GM12878 (cell line): ENCODE measurements at regions not wholly inside any gene's neighbourhood (a gene's known extent, or its start where the extent isn't known, plus 50 kb on each side); places are given as distances from the start of the nearest gene placed in this dataset.

Source experiments
- ATAC-seq: fragments of 200-7000 bp; cut with Tn5 transposase; 3 replicates; pipeline ENCODE4 v1.9.1; 2020; ENCODE audit warnings: mild to moderate bottlenecking, moderate library complexity
- BruUV-seq: library from RNA; stranded (reverse); fragments of 400-500 nt; replicated peaks from 2 replicates; lab custom pipeline; 2021; lab: Mats Ljungman, UMichigan
- CTCF ChIA-PET: fragments of 300-600 bp; sonication (Branson Sonifier 250); formaldehyde crosslinking; extraction: SDS; loops from one replicate; lab custom pipeline; 2021; ENCODE audit warnings: inconsistent platforms; lab: Yijun Ruan, JAX
- POLR2A ChIA-PET: fragments of 350-600 bp; formaldehyde crosslinking; extraction: SDS; loops from one replicate; lab custom pipeline; 2021; ENCODE audit warnings: inconsistent platforms; lab: Charles Lee
- RAD21 ChIA-PET: fragments of 300-600 bp; sonication (Branson Sonifier 250); formaldehyde crosslinking; loops from one replicate; lab custom pipeline; 2023; ENCODE audit warnings: antibody characterized with exemption; ENCODE audit not compliant: unreplicated experiment; lab: Charles Lee
- SMC1A ChIA-PET: fragments of 300-600 bp; sonication (Branson Sonifier 250); formaldehyde crosslinking; loops from one replicate; lab custom pipeline; 2023; ENCODE audit not compliant: unreplicated experiment, uncharacterized antibody; lab: Charles Lee
- DNase-seq: peaks from one replicate; pipeline ENCODE4 v3.0.0-alpha.2; 2011; ENCODE audit warnings: low read depth, low spot score
- FAIRE-seq: peaks from 3 replicates; lab custom pipeline; 2011; peaks lifted over from hg19 to GRCh38; lab: Jason Lieb, UNC
- H2AFZ ChIP-seq: 2 replicates; pipeline ENCODE4 v1.6.0; 2011; ENCODE audit warnings: low read depth, low read length, control low read depth; ENCODE audit not compliant: control insufficient read depth
- H3K27ac ChIP-seq: 2 replicates; pipeline ENCODE4 v1.5.1; 2011; ENCODE audit warnings: control low read depth; ENCODE audit not compliant: control insufficient read depth, insufficient read depth
- H3K27me3 ChIP-seq, 2 experiments: replicated peaks in 1 of 2; 2 replicates each; pipeline versions ENCODE4 v1.6.0 to v1.6.1; 2011; ENCODE audit warnings: low read length in 1 of 2; ENCODE audit not compliant: control insufficient read depth in 2 of 2, insufficient read depth in 2 of 2
- H3K36me3 ChIP-seq, 2 experiments: 2 replicates each; pipeline ENCODE4 v1.5.1; 2011; ENCODE audit warnings: low read length in 1 of 2; ENCODE audit not compliant: control insufficient read depth in 2 of 2, insufficient read depth in 2 of 2
- H3K4me1 ChIP-seq: 2 replicates; pipeline ENCODE4 v1.6.1; 2011; ENCODE audit warnings: mild to moderate bottlenecking, low read length, moderate library complexity, mixed read lengths; ENCODE audit not compliant: control insufficient read depth, insufficient read depth
- H3K4me2 ChIP-seq: 2 replicates; pipeline ENCODE4 v1.6.0; 2011; ENCODE audit warnings: control low read depth; ENCODE audit not compliant: control insufficient read depth, insufficient read depth
- H3K4me3 ChIP-seq: fragments of 200-600 bp; sonication (generic); 2 replicates; pipeline ENCODE4 v1.5.1; 2016
- H3K79me2 ChIP-seq: 2 replicates; pipeline ENCODE4 v1.6.0; 2011; ENCODE audit warnings: low read length; ENCODE audit not compliant: control insufficient read depth, insufficient read depth
- H3K9ac ChIP-seq: 2 replicates; pipeline ENCODE4 v1.8.0; 2011; ENCODE audit warnings: low read length, control low read depth, mixed read lengths; ENCODE audit not compliant: control insufficient read depth, insufficient read depth
- H3K9me3 ChIP-seq: replicated peaks from 3 replicates; pipeline ENCODE4 v1.5.1; 2011; ENCODE audit warnings: mild to moderate bottlenecking, low read length; ENCODE audit not compliant: control insufficient read depth, insufficient read depth
- H4K20me1 ChIP-seq: 2 replicates; pipeline ENCODE4 v1.6.0; 2011; ENCODE audit not compliant: control insufficient read depth, insufficient read depth
- DPF2 ChIP-seq: fragments of 450-650 bp; IDR thresholded peaks from 2 replicates; pipeline ENCODE4 v1.6.1; 2017; ENCODE audit warnings: mild to moderate bottlenecking
- EZH2 ChIP-seq: IDR thresholded peaks from 2 replicates; pipeline ENCODE4 v1.6.1; 2012; ENCODE audit warnings: low read depth, mild to moderate bottlenecking, control low read depth, inconsistent platforms, low read length, borderline replicate concordance; ENCODE audit not compliant: control insufficient read depth
- FOS ChIP-seq: IDR thresholded peaks from 3 replicates; pipeline ENCODE4 v1.6.1; 2011; ENCODE audit warnings: borderline replicate concordance; ENCODE audit not compliant: insufficient read length; ENCODE audit errors: extremely low read depth
- FOXK2 ChIP-seq: fragments of 450-650 bp; IDR thresholded peaks from 2 replicates; pipeline ENCODE4 v1.6.1; 2017; ENCODE audit warnings: mild to moderate bottlenecking, moderate library complexity
- FOXM1 ChIP-seq: IDR thresholded peaks from 2 replicates; pipeline ENCODE4 v1.6.1; 2012; ENCODE audit warnings: low read depth, mild to moderate bottlenecking, inconsistent platforms, low read length, moderate library complexity
- IRF4 ChIP-seq: IDR thresholded peaks from 2 replicates; pipeline ENCODE4 v1.6.1; 2011; ENCODE audit warnings: low read depth, low read length
- NFYB ChIP-seq: IDR thresholded peaks from 2 replicates; pipeline ENCODE4 v1.6.1; 2011; ENCODE audit warnings: low read depth, mild to moderate bottlenecking, low read length, improper control_type of control experiment, moderate library complexity; ENCODE audit not compliant: insufficient read depth
- NR2C2 ChIP-seq: IDR thresholded peaks from 2 replicates; pipeline ENCODE4 v1.6.1; 2011; ENCODE audit warnings: borderline replicate concordance, low read depth; ENCODE audit not compliant: control insufficient read depth, insufficient read length
- PAX5 ChIP-seq: IDR thresholded peaks from 2 replicates; pipeline ENCODE4 v1.6.1; 2011; ENCODE audit warnings: low read depth, low read length, borderline replicate concordance
- PML ChIP-seq: IDR thresholded peaks from 2 replicates; pipeline ENCODE4 v1.6.1; 2012; ENCODE audit warnings: low read length, inconsistent platforms
- SMAD1 ChIP-seq: fragments of 450-650 bp; IDR thresholded peaks from 2 replicates; pipeline ENCODE4 v1.6.1; 2018; ENCODE audit warnings: mild to moderate bottlenecking, low read depth; ENCODE audit not compliant: partially characterized antibody
- YBX1 ChIP-seq: fragments of 450-650 bp; IDR thresholded peaks from 2 replicates; pipeline ENCODE4 v1.6.1; 2016; ENCODE audit warnings: antibody characterized with exemption
- ZSCAN29 ChIP-seq: fragments of 450-650 bp; IDR thresholded peaks from 2 replicates; pipeline ENCODE4 v1.6.1; 2017; ENCODE audit warnings: mild to moderate bottlenecking, moderate library complexity
- WGBS: methylation state at CpG from one replicate; pipeline ENCODE4 v1.1.6; 2016; ENCODE audit warnings: low lambda C conversion rate; ENCODE audit not compliant: insufficient replicate concordance, insufficient coverage; ENCODE audit errors: missing lambda C conversion rate; 5-methylcytosine and 5-hydroxymethylcytosine counted together
- in situ Hi-C: fragments of 300-500 bp; cut with MboI; formaldehyde crosslinking; loops from 9 replicates; pipeline ENCODE4 v1.14.3; 2018; ENCODE audit warnings: mixed read lengths
- intact Hi-C: fragments of 100-400 bp; cut with micrococcal nuclease; formaldehyde crosslinking; loops from one replicate; pipeline ENCODE4 v1.14.2; 2022; ENCODE audit not compliant: unreplicated experiment
- TF ChIP-seq, protein P1 (sequence below): IDR thresholded peaks from 2 replicates; pipeline ENCODE4 v1.6.1; 2011; ENCODE audit warnings: borderline replicate concordance, low read depth, mild to moderate bottlenecking, moderate library complexity, low read length; ENCODE audit not compliant: insufficient read depth, poor library complexity, severe bottlenecking

DNA sequence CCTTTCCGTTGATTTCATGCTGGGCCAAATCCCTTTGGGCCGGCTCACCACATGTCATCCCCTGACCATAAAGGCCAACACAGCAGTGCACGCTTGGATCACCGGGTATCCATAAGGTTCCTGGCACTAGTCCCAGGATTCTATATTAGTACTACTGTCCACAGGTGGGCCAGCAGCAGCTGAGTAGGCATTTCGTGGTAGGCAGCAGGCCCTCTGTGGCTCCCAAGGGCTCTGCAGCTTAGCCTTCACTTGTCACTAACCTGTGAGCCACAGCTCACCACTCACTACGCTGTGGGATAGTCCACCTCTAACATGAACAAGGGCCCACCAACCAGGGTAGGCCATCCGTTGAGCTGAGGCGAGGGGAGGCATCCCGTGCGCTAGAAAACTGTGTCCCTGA, 89.2 kb upstream of the MALRD1 start:
- no TSS peak for BruUV-seq
- Histone ChIP-seq H3K4me3 (no peak overlapping the region), H3K27ac (no peak overlapping the region), H3K79me2 (no peaks in the 10 kb centered on the region), H4K20me1 (no peaks in the 10 kb centered on the region), H2AFZ (no peak overlapping the region), H3K9ac (no peak overlapping the region), H3K4me2 (no peak overlapping the region), H3K9me3 (no peaks in the 10 kb centered on the region), H3K4me1 (no peaks in the 10 kb centered on the region), H3K36me3 (no peaks in the 10 kb centered on the region), H3K27me3 (no peaks in the 10 kb centered on the region)
- ChIA-PET POLR2A (no interaction called here), RAD21 (no interaction called here), CTCF (no interaction called here), SMC1A (interaction anchor here (0.5 kb wide), 1 partner anchor 1896 kb away, joined by 3 read pairs; no protein-coding TSS in a partner anchor)
- no peak for ATAC-seq
- in situ Hi-C loops (no loop called here), intact Hi-C loops (no loop called here)
- 39% methylated on average over 10 of the region's 10 CpGs for WGBS
- no peak for FAIRE-seq
- no peak for DNase-seq
- no peak for TF ChIP-seq FOS
- TF ChIP-seq PML, result no peak
- TF ChIP-seq, protein P1, sequence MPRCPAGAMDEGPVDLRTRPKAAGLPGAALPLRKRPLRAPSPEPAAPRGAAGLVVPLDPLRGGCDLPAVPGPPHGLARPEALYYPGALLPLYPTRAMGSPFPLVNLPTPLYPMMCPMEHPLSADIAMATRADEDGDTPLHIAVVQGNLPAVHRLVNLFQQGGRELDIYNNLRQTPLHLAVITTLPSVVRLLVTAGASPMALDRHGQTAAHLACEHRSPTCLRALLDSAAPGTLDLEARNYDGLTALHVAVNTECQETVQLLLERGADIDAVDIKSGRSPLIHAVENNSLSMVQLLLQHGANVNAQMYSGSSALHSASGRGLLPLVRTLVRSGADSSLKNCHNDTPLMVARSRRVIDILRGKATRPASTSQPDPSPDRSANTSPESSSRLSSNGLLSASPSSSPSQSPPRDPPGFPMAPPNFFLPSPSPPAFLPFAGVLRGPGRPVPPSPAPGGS, result no peak
- no peak for TF ChIP-seq IRF4
- TF ChIP-seq PAX5, result no peak
- no peak for TF ChIP-seq FOXM1
- TF ChIP-seq FOXK2, result no peak
- no peak for TF ChIP-seq SMAD1
- TF ChIP-seq NFYB, result no peak
- no peak for TF ChIP-seq YBX1
- no peak for TF ChIP-seq DPF2
- no peak for TF ChIP-seq ZSCAN29
- TF ChIP-seq NR2C2, result no peak
- TF ChIP-seq EZH2, result no peak
